GM12878 (cell line): ENCODE measurements at regions not wholly inside any gene's neighbourhood (a gene's known extent, or its start where the extent isn't known, plus 50 kb on each side); places are given as distances from the start of the nearest gene placed in this dataset.
"Not testable (repeated sequence)": the region's sequence is repeated elsewhere in the genome, so short reads cannot be mapped to it uniquely, and the experiment has no call there.

Source experiments
- ATAC-seq: fragments of 200-7000 bp; cut with Tn5 transposase; 3 replicates; pipeline ENCODE4 v1.9.1; 2020; ENCODE audit warnings: mild to moderate bottlenecking, moderate library complexity
- BruUV-seq: library from RNA; stranded (reverse); fragments of 400-500 nt; replicated peaks from 2 replicates; lab custom pipeline; 2021; lab: Mats Ljungman, UMichigan
- CTCF ChIA-PET: fragments of 300-600 bp; sonication (Branson Sonifier 250); formaldehyde crosslinking; extraction: SDS; loops from one replicate; lab custom pipeline; 2021; ENCODE audit warnings: inconsistent platforms; lab: Yijun Ruan, JAX
- POLR2A ChIA-PET: fragments of 350-600 bp; formaldehyde crosslinking; extraction: SDS; loops from one replicate; lab custom pipeline; 2021; ENCODE audit warnings: inconsistent platforms; lab: Charles Lee
- RAD21 ChIA-PET: fragments of 300-600 bp; sonication (Branson Sonifier 250); formaldehyde crosslinking; loops from one replicate; lab custom pipeline; 2023; ENCODE audit warnings: antibody characterized with exemption; ENCODE audit not compliant: unreplicated experiment; lab: Charles Lee
- SMC1A ChIA-PET: fragments of 300-600 bp; sonication (Branson Sonifier 250); formaldehyde crosslinking; loops from one replicate; lab custom pipeline; 2023; ENCODE audit not compliant: unreplicated experiment, uncharacterized antibody; lab: Charles Lee
- DNase-seq: peaks from one replicate; pipeline ENCODE4 v3.0.0-alpha.2; 2011; ENCODE audit warnings: low read depth, low spot score
- FAIRE-seq: peaks from 3 replicates; lab custom pipeline; 2011; peaks lifted over from hg19 to GRCh38; lab: Jason Lieb, UNC
- H2AFZ ChIP-seq: 2 replicates; pipeline ENCODE4 v1.6.0; 2011; ENCODE audit warnings: low read depth, low read length, control low read depth; ENCODE audit not compliant: control insufficient read depth
- H3K27ac ChIP-seq: 2 replicates; pipeline ENCODE4 v1.5.1; 2011; ENCODE audit warnings: control low read depth; ENCODE audit not compliant: control insufficient read depth, insufficient read depth
- H3K27me3 ChIP-seq, 2 experiments: replicated peaks in 1 of 2; 2 replicates each; pipeline versions ENCODE4 v1.6.0 to v1.6.1; 2011; ENCODE audit warnings: low read length in 1 of 2; ENCODE audit not compliant: control insufficient read depth in 2 of 2, insufficient read depth in 2 of 2
- H3K36me3 ChIP-seq, 2 experiments: 2 replicates each; pipeline ENCODE4 v1.5.1; 2011; ENCODE audit warnings: low read length in 1 of 2; ENCODE audit not compliant: control insufficient read depth in 2 of 2, insufficient read depth in 2 of 2
- H3K4me1 ChIP-seq: 2 replicates; pipeline ENCODE4 v1.6.1; 2011; ENCODE audit warnings: mild to moderate bottlenecking, low read length, moderate library complexity, mixed read lengths; ENCODE audit not compliant: control insufficient read depth, insufficient read depth
- H3K4me2 ChIP-seq: 2 replicates; pipeline ENCODE4 v1.6.0; 2011; ENCODE audit warnings: control low read depth; ENCODE audit not compliant: control insufficient read depth, insufficient read depth
- H3K4me3 ChIP-seq: fragments of 200-600 bp; sonication (generic); 2 replicates; pipeline ENCODE4 v1.5.1; 2016
- H3K79me2 ChIP-seq: 2 replicates; pipeline ENCODE4 v1.6.0; 2011; ENCODE audit warnings: low read length; ENCODE audit not compliant: control insufficient read depth, insufficient read depth
- H3K9ac ChIP-seq: 2 replicates; pipeline ENCODE4 v1.8.0; 2011; ENCODE audit warnings: low read length, control low read depth, mixed read lengths; ENCODE audit not compliant: control insufficient read depth, insufficient read depth
- H3K9me3 ChIP-seq: replicated peaks from 3 replicates; pipeline ENCODE4 v1.5.1; 2011; ENCODE audit warnings: mild to moderate bottlenecking, low read length; ENCODE audit not compliant: control insufficient read depth, insufficient read depth
- H4K20me1 ChIP-seq: 2 replicates; pipeline ENCODE4 v1.6.0; 2011; ENCODE audit not compliant: control insufficient read depth, insufficient read depth
- BCLAF1 ChIP-seq: fragments of 450-650 bp; IDR thresholded peaks from 2 replicates; pipeline ENCODE4 v1.6.1; 2017; ENCODE audit warnings: antibody characterized with exemption, mild to moderate bottlenecking, moderate library complexity
- BMI1 ChIP-seq: fragments of 450-650 bp; IDR thresholded peaks from 2 replicates; pipeline ENCODE4 v1.6.1; 2016; ENCODE audit warnings: mild to moderate bottlenecking, moderate library complexity, borderline replicate concordance
- CBFB ChIP-seq: IDR thresholded peaks from 2 replicates; pipeline ENCODE4 v1.6.1; 2016; ENCODE audit warnings: antibody characterized with exemption, low read depth
- HDGF ChIP-seq: fragments of 450-650 bp; IDR thresholded peaks from 2 replicates; pipeline ENCODE4 v1.6.1; 2016; ENCODE audit warnings: antibody characterized with exemption
- IRF5 ChIP-seq: fragments of 450-650 bp; IDR thresholded peaks from 2 replicates; pipeline ENCODE4 v1.6.1; 2017; ENCODE audit warnings: borderline replicate concordance
- MTA2 ChIP-seq: fragments of 450-650 bp; IDR thresholded peaks from 2 replicates; pipeline ENCODE4 v1.6.1; 2016; ENCODE audit warnings: low read depth, mild to moderate bottlenecking, moderate library complexity
- POLR2A ChIP-seq: IDR thresholded peaks from 2 replicates; pipeline ENCODE4 v1.6.1; 2011; ENCODE audit warnings: low read depth, mild to moderate bottlenecking, low read length
- RAD51 ChIP-seq: fragments of 450-650 bp; IDR thresholded peaks from 2 replicates; pipeline ENCODE4 v1.6.1; 2016; ENCODE audit warnings: moderate library complexity, mild to moderate bottlenecking, inconsistent platforms
- RFX5 ChIP-seq: IDR thresholded peaks from 2 replicates; pipeline ENCODE4 v1.6.1; 2011; ENCODE audit warnings: low read depth, low read length, improper control_type of control experiment
- SP1 ChIP-seq: IDR thresholded peaks from one replicate; pipeline ENCODE4 v1.6.1; 2011; ENCODE audit warnings: low read depth, low read length
- ZBED1 ChIP-seq: IDR thresholded peaks from 2 replicates; pipeline ENCODE4 v1.6.1; 2016; ENCODE audit warnings: borderline replicate concordance
- ZNF217 ChIP-seq: fragments of 450-650 bp; IDR thresholded peaks from 2 replicates; pipeline ENCODE4 v1.6.1; 2017; ENCODE audit warnings: antibody characterized with exemption, mild to moderate bottlenecking
- WGBS: methylation state at CpG from one replicate; pipeline ENCODE4 v1.1.6; 2016; ENCODE audit warnings: low lambda C conversion rate; ENCODE audit not compliant: insufficient replicate concordance, insufficient coverage; ENCODE audit errors: missing lambda C conversion rate; 5-methylcytosine and 5-hydroxymethylcytosine counted together
- in situ Hi-C: fragments of 300-500 bp; cut with MboI; formaldehyde crosslinking; loops from 9 replicates; pipeline ENCODE4 v1.14.3; 2018; ENCODE audit warnings: mixed read lengths
- intact Hi-C: fragments of 100-400 bp; cut with micrococcal nuclease; formaldehyde crosslinking; loops from one replicate; pipeline ENCODE4 v1.14.2; 2022; ENCODE audit not compliant: unreplicated experiment

GRCh38 chr22:34622602-34623001 is 443.4 kb upstream of the ISX start (continued):
- no peak for TF ChIP-seq ZNF217
- no peak for TF ChIP-seq SP1
- TF ChIP-seq, all 136 proteins: peak for 0

GRCh38 chr22:34623580-34623979 is 442.4 kb upstream of the ISX start:
- Histone ChIP-seq H4K20me1 (no peaks in the 10 kb centered on the region), H3K9me3 (no peaks in the 10 kb centered on the region), H3K27ac (no peak overlapping the region), H3K4me2 (no peak overlapping the region), H3K36me3 (no peaks in the 10 kb centered on the region), H3K4me1 (no peaks in the 10 kb centered on the region), H3K79me2 (no peaks in the 10 kb centered on the region), H3K9ac (no peak overlapping the region), H2AFZ (no peak overlapping the region), H3K27me3 (no peaks in the 10 kb centered on the region), H3K4me3 (no peak overlapping the region)
- WGBS, result 59% methylated on average over 4 of the region's 4 CpGs
- CTCF ChIA-PET, result no interaction called here
- DNase-seq (no peak), ATAC-seq (no peak), FAIRE-seq (no peak)
- POLR2A ChIA-PET, result no interaction called here
- BruUV-seq, result no TSS peak
- RAD21 ChIA-PET, result no interaction called here
- TF ChIP-seq CBFB (no peak), ZBED1 (no peak), IRF5 (no peak), MTA2 (no peak), HDGF (no peak), BMI1 (no peak), RFX5 (no peak), RAD51 (no peak), POLR2A (no peak), BCLAF1 (no peak)
- SMC1A ChIA-PET, result no interaction called here
- in situ Hi-C loops, result no loop called here
- intact Hi-C loops, result no loop called here

- H3K79me2 ChIP-seq, BruUV-seq, POLR2A ChIA-PET, H3K27ac ChIP-seq, DNase-seq, intact Hi-C loops, H3K27me3 ChIP-seq, H3K4me3 ChIP-seq, SMC1A ChIA-PET, H3K4me2 ChIP-seq, H3K9me3 ChIP-seq, H3K4me1 ChIP-seq, H4K20me1 ChIP-seq, in situ Hi-C loops, RAD21 ChIA-PET, H3K9ac ChIP-seq, H2AFZ ChIP-seq, CTCF ChIA-PET, H3K36me3 ChIP-seq, FAIRE-seq, ATAC-seq: not testable (repeated sequence)
- no CpG with 5 or more reads among the region's 30 CpGs for WGBS
Observed at GRCh38 chr22:34625892-34626291, 440.1 kb upstream of the ISX start.
